ENCODE measurements at regions not wholly inside any gene's neighbourhood (a gene's known extent, or its start where the extent isn't known, plus 50 kb on each side); places are given as distances from the start of the nearest gene placed in this dataset.

GRCh38 chr1:228830185-228830953 is 95.1 kb downstream of the RHOU start:
- no peak for TF ChIP-seq GABPA (IDR thresholded peaks at IDR 0.05; ENCODE audit: low read depth, low read length)
- TF ChIP-seq GABPA (CRISPR knock-in tag; IDR thresholded peaks at IDR 0.05; ENCODE audit: low read depth): no peak
- TF ChIP-seq, protein P1, sequence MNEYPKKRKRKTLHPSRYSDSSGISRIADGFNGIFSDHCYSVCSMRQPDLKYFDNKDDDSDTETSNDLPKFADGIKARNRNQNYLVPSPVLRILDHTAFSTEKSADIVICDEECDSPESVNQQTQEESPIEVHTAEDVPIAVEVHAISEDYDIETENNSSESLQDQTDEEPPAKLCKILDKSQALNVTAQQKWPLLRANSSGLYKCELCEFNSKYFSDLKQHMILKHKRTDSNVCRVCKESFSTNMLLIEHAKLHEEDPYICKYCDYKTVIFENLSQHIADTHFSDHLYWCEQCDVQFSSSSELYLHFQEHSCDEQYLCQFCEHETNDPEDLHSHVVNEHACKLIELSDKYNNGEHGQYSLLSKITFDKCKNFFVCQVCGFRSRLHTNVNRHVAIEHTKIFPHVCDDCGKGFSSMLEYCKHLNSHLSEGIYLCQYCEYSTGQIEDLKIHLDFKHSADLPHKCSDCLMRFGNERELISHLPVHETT (CRISPR knock-in tag; conservative IDR thresholded peaks at IDR 0.05): no peak
- no peak for TF ChIP-seq SAFB2 (CRISPR knock-in tag; IDR thresholded peaks at IDR 0.05; ENCODE audit: borderline replicate concordance, low read depth)
- no peak for TF ChIP-seq ZSCAN12 (CRISPR knock-in tag; IDR thresholded peaks at IDR 0.05)
- TF ChIP-seq CREM (IDR thresholded peaks at IDR 0.05): no peak
- no peak for TF ChIP-seq CREM (CRISPR knock-in tag; IDR thresholded peaks at IDR 0.05)
- TF ChIP-seq KDM1A (CRISPR knock-in tag; IDR thresholded peaks at IDR 0.05): no peak

Measured in HepG2 (cell line).